ENCODE measurements at regions not wholly inside any gene's neighbourhood (a gene's known extent, or its start where the extent isn't known, plus 50 kb on each side); places are given as distances from the start of the nearest gene placed in this dataset.
A peak's percentile ranks its signal among the peaks of the same experiment; 100 is the strongest.

GRCh38 chr5:159844267-159845121, 71.8 kb upstream of the ADRA1B start:
- DNase-seq (ENCODE audit: low read depth in 2 of 2) = no peak

GRCh38 chr5:159849437-159850083, 66.7 kb upstream of the ADRA1B start:
- DNase-seq (ENCODE audit: low read depth in 2 of 2) = peak in 1 of 2 donors; percentile 60

GRCh38 chr5:159850160-159850559, 66.1 kb upstream of the ADRA1B start:
- peak in 1 of 2 donors; percentile 33 for DNase-seq (ENCODE audit: low read depth in 2 of 2)

- peak; percentile 5 to 81 for DNase-seq (ENCODE audit: low read depth in 2 of 2)
These were observed 65.2 kb upstream of the ADRA1B start for GRCh38 chr5:159851053-159851452.

- DNase-seq (ENCODE audit: low read depth in 2 of 2) = peak in 1 of 2 donors; percentile 34
These were observed 61.4 kb upstream of the ADRA1B start for GRCh38 chr5:159854916-159855315.

- no peak for DNase-seq (ENCODE audit: low read depth in 2 of 2)
These were observed 60.6 kb upstream of the ADRA1B start for GRCh38 chr5:159855476-159856191.

- no peak for DNase-seq (ENCODE audit: low read depth in 2 of 2)
These were observed 57.4 kb upstream of the ADRA1B start for GRCh38 chr5:159858871-159859270.

GRCh38 chr5:159861086-159861485, 55.2 kb upstream of the ADRA1B start:
- DNase-seq (ENCODE audit: low read depth in 2 of 2) = no peak

GRCh38 chr5:159864885-159865691, 51.2 kb upstream of the ADRA1B start:
- DNase-seq (ENCODE audit: low read depth in 2 of 2) = no peak

GRCh38 chr5:159866093-159866492, 50.2 kb upstream of the ADRA1B start:
- DNase-seq (ENCODE audit: low read depth in 2 of 2) = no peak
